ENCODE measurements at regions not wholly inside any gene's neighbourhood (a gene's known extent, or its start where the extent isn't known, plus 50 kb on each side); places are given as distances from the start of the nearest gene placed in this dataset.

DNA sequence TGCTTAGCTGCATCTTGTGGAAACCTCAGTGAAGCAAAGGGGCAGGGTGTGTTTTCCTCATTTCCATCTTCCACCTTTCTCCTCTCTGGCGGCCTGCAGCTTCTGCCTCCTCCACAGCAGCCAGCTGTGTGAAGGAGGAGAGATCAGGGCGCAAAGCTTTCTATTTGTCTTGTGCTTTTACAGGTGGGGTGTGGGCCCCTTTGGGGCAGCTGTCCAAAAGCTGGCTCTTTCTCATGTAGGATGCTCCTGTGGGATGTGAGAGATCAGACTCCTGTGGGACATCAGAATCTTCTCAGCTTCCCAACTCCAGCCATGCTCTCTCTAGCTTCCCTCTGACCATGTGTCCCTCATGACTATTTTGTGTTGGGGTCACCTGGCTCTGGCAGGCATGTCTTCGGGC is 227.1 kb downstream of the MID1 start:
- no peak for TF ChIP-seq POLR2A (IDR thresholded peaks at IDR 0.05)
- TF ChIP-seq, protein P1, sequence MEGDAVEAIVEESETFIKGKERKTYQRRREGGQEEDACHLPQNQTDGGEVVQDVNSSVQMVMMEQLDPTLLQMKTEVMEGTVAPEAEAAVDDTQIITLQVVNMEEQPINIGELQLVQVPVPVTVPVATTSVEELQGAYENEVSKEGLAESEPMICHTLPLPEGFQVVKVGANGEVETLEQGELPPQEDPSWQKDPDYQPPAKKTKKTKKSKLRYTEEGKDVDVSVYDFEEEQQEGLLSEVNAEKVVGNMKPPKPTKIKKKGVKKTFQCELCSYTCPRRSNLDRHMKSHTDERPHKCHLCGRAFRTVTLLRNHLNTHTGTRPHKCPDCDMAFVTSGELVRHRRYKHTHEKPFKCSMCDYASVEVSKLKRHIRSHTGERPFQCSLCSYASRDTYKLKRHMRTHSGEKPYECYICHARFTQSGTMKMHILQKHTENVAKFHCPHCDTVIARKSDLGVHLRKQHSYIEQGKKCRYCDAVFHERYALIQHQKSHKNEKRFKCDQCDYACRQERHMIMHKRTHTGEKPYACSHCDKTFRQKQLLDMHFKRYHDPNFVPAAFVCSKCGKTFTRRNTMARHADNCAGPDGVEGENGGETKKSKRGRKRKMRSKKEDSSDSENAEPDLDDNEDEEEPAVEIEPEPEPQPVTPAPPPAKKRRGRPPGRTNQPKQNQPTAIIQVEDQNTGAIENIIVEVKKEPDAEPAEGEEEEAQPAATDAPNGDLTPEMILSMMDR (IDR thresholded peaks at IDR 0.05) = no peak
- TF ChIP-seq POLR2AphosphoS5 (IDR thresholded peaks at IDR 0.05) = no peak
- no peak for TF ChIP-seq EP300 (IDR thresholded peaks at IDR 0.05)
